ENCODE measurements at regions not wholly inside any gene's neighbourhood (a gene's known extent, or its start where the extent isn't known, plus 50 kb on each side); places are given as distances from the start of the nearest gene placed in this dataset.

- DNase-seq (ENCODE audit: low spot score): no peak
Measured at GRCh38 chrX:87727620-87728019, 210.0 kb downstream of the KLHL4 start.

- DNase-seq (ENCODE audit: low spot score): no peak
Measured at GRCh38 chrX:87728024-87728423, 210.4 kb downstream of the KLHL4 start.

GRCh38 chrX:87728459-87728858, 210.9 kb downstream of the KLHL4 start:
- DNase-seq (ENCODE audit: low spot score): no peak

- DNase-seq (ENCODE audit: low spot score): no peak
Measured at GRCh38 chrX:87732133-87732532, 214.5 kb downstream of the KLHL4 start.

GRCh38 chrX:87736576-87736975, 219.0 kb downstream of the KLHL4 start:
- no peak for DNase-seq (ENCODE audit: low spot score)

GRCh38 chrX:87744391-87744790, 226.8 kb downstream of the KLHL4 start:
- no peak for DNase-seq (ENCODE audit: low spot score)

GRCh38 chrX:87755493-87755892, 237.9 kb downstream of the KLHL4 start:
- DNase-seq (ENCODE audit: low spot score): no peak

- DNase-seq (ENCODE audit: low spot score): no peak
Measured at GRCh38 chrX:87788976-87789375, 271.4 kb downstream of the KLHL4 start.

- no peak for DNase-seq (ENCODE audit: low spot score)
Measured at GRCh38 chrX:87798039-87798438, 280.4 kb downstream of the KLHL4 start.

- no peak for DNase-seq (ENCODE audit: low spot score)
Measured at GRCh38 chrX:87805829-87806490, 288.4 kb downstream of the KLHL4 start.

GRCh38 chrX:87808576-87809243, 291.1 kb downstream of the KLHL4 start:
- no peak for DNase-seq (ENCODE audit: low spot score)

GRCh38 chrX:87813566-87813965, 296.0 kb downstream of the KLHL4 start:
- DNase-seq (ENCODE audit: low spot score): no peak

GRCh38 chrX:87846956-87847355, 329.4 kb downstream of the KLHL4 start:
- no peak for DNase-seq (ENCODE audit: low spot score)

- no peak for DNase-seq (ENCODE audit: low spot score)
Measured at GRCh38 chrX:87873347-87873941, 355.8 kb downstream of the KLHL4 start.

GRCh38 chrX:87874043-87874442, 356.4 kb downstream of the KLHL4 start:
- DNase-seq (ENCODE audit: low spot score): no peak

- DNase-seq (ENCODE audit: low spot score): no peak
Measured at GRCh38 chrX:87878926-87879325, 361.3 kb downstream of the KLHL4 start.

GRCh38 chrX:87890437-87890836, 372.8 kb downstream of the KLHL4 start:
- no peak for DNase-seq (ENCODE audit: low spot score)

GRCh38 chrX:87895421-87895820, 377.8 kb downstream of the KLHL4 start:
- DNase-seq (ENCODE audit: low spot score): no peak

- DNase-seq (ENCODE audit: low spot score): no peak
Measured at GRCh38 chrX:87896057-87896456, 378.5 kb downstream of the KLHL4 start.

GRCh38 chrX:87900320-87900908, 382.8 kb downstream of the KLHL4 start:
- peak; percentile 0 for DNase-seq (ENCODE audit: low spot score)

GRCh38 chrX:87901060-87901459, 383.5 kb downstream of the KLHL4 start:
- DNase-seq (ENCODE audit: low spot score): no peak

- no peak for DNase-seq (ENCODE audit: low spot score)
Measured at GRCh38 chrX:87914726-87915125, 397.1 kb downstream of the KLHL4 start.

- no peak for DNase-seq (ENCODE audit: low spot score)
Measured at GRCh38 chrX:87924619-87925018, 407.0 kb downstream of the KLHL4 start.

Data from NAMALWA (cell line).